Neural progenitor cell (in vitro differentiated cells): ENCODE measurements at regions not wholly inside any gene's neighbourhood (a gene's known extent, or its start where the extent isn't known, plus 50 kb on each side); places are given as distances from the start of the nearest gene placed in this dataset.

Experiments used
- DNase-seq: peaks from one replicate; pipeline ENCODE4 v3.0.0-alpha.2; 2016; ENCODE audit warnings: low spot score
- H2AFZ ChIP-seq: fragments of 200-600 bp; sonication (generic); replicated peaks from 2 replicates; pipeline ENCODE4 v1.6.1; 2016; ENCODE audit warnings: antibody characterized with exemption
- H3F3A ChIP-seq: fragments of 200-600 bp; sonication (generic); 2 replicates; pipeline ENCODE4 v1.6.1; 2016; ENCODE audit warnings: antibody characterized with exemption, low read depth
- H3K27ac ChIP-seq: fragments of 200-600 bp; sonication (generic); 2 replicates; pipeline ENCODE4 v1.5.1; 2016; ENCODE audit warnings: mild to moderate bottlenecking
- H3K27me3 ChIP-seq: fragments of 200-600 bp; sonication (generic); 2 replicates; pipeline ENCODE4 v1.6.1; 2016; ENCODE audit warnings: mild to moderate bottlenecking, moderate library complexity
- H3K36me3 ChIP-seq: fragments of 200-600 bp; sonication (generic); 2 replicates; pipeline ENCODE4 v1.5.1; 2016
- H3K4me1 ChIP-seq: fragments of 200-600 bp; sonication (generic); 2 replicates; pipeline ENCODE4 v1.6.1; 2016; ENCODE audit warnings: mixed run types
- H3K4me2 ChIP-seq: fragments of 200-600 bp; sonication (generic); 2 replicates; pipeline ENCODE4 v1.6.1; 2016
- H3K4me3 ChIP-seq: fragments of 200-600 bp; sonication (generic); 2 replicates; pipeline ENCODE4 v1.5.1; 2016
- H3K79me2 ChIP-seq: fragments of 200-600 bp; sonication (generic); 2 replicates; pipeline ENCODE4 v1.6.1; 2016; ENCODE audit warnings: low read depth
- H3K9ac ChIP-seq: fragments of 200-600 bp; sonication (generic); 2 replicates; pipeline ENCODE4 v1.6.1; 2016
- H3K9me3 ChIP-seq: fragments of 200-600 bp; sonication (generic); 2 replicates; pipeline ENCODE4 v1.5.1; 2016; ENCODE audit warnings: low read depth
- H4K20me1 ChIP-seq: fragments of 200-600 bp; sonication (generic); 2 replicates; pipeline ENCODE4 v1.6.1; 2016; ENCODE audit warnings: low read depth
- H3K27ac Mint-ChIP-seq: 3 replicates; pipeline ENCODE4 v1.8.0; 2021; ENCODE audit warnings: mixed read lengths
- H3K27me3 Mint-ChIP-seq: 2 replicates; pipeline ENCODE4 v1.8.0; 2022; ENCODE audit warnings: low read depth, mild to moderate bottlenecking, inconsistent platforms, moderate library complexity, mixed read lengths; ENCODE audit not compliant: insufficient read depth
- H3K36me3 Mint-ChIP-seq: 3 replicates; pipeline ENCODE4 v1.8.0; 2021; ENCODE audit warnings: mixed read lengths
- H3K4me1 Mint-ChIP-seq: 3 replicates; pipeline ENCODE4 v1.8.0; 2021; ENCODE audit warnings: mixed read lengths
- H3K4me3 Mint-ChIP-seq: 3 replicates; pipeline ENCODE4 v1.8.0; 2021; ENCODE audit warnings: mild to moderate bottlenecking, moderate library complexity, mixed read lengths
- H3K9me3 Mint-ChIP-seq: 3 replicates; pipeline ENCODE4 v1.8.0; 2020; ENCODE audit warnings: mixed read lengths
- EZH2 ChIP-seq: fragments of 200-600 bp; sonication (generic); IDR thresholded peaks from 2 replicates; pipeline ENCODE4 v1.6.1; 2017; ENCODE audit warnings: antibody characterized with exemption, mild to moderate bottlenecking, moderate library complexity
- EZH2phosphoT487 ChIP-seq: fragments of 200-600 bp; sonication (generic); IDR thresholded peaks from 2 replicates; pipeline ENCODE4 v1.6.1; 2017; ENCODE audit warnings: antibody characterized with exemption
- TF ChIP-seq, protein P1 (sequence below): fragments of 200-600 bp; sonication (generic); IDR thresholded peaks from 2 replicates; pipeline ENCODE4 v1.5.1; 2017; ENCODE audit warnings: antibody characterized with exemption, mild to moderate bottlenecking

- no peaks in the 10 kb centered on the region for H4K20me1 ChIP-seq
- no peak for TF ChIP-seq EZH2phosphoT487
- no peak overlapping the region for H3K4me2 ChIP-seq
- H3K27me3 ChIP-seq = no peaks in the 10 kb centered on the region
- no peak overlapping the region for H3K27ac ChIP-seq
- Mint-ChIP-seq H3K9me3 (no peaks in the 10 kb centered on the region), H3K4me1 (no peaks in the 10 kb centered on the region), H3K36me3 (no peaks in the 10 kb centered on the region), H3K27ac (no peak overlapping the region), H3K27me3 (no peaks in the 10 kb centered on the region), H3K4me3 (no peak overlapping the region)
- H3K36me3 ChIP-seq = no peaks in the 10 kb centered on the region
- H3K9me3 ChIP-seq = no peaks in the 10 kb centered on the region
- H2AFZ ChIP-seq = no peak overlapping the region
- H3F3A ChIP-seq = no peaks in the 10 kb centered on the region
- no peak overlapping the region for H3K4me3 ChIP-seq
- no peak for DNase-seq
- no peaks in the 10 kb centered on the region for H3K79me2 ChIP-seq
- no peak overlapping the region for H3K9ac ChIP-seq
- no peaks in the 10 kb centered on the region for H3K4me1 ChIP-seq
Measured at GRCh38 chr5:92527311-92528078, 1053.5 kb downstream of the NR2F1-AS1 start.

GRCh38 chr5:92525131-92525530 lies 1055.9 kb downstream of the NR2F1-AS1 start:
- Histone ChIP-seq H2AFZ (no peak overlapping the region), H3F3A (no peaks in the 10 kb centered on the region), H4K20me1 (no peaks in the 10 kb centered on the region), H3K27ac (no peak overlapping the region), H3K4me2 (no peak overlapping the region), H3K9me3 (no peaks in the 10 kb centered on the region), H3K27me3 (no peaks in the 10 kb centered on the region), H3K9ac (no peak overlapping the region), H3K4me1 (no peaks in the 10 kb centered on the region), H3K36me3 (no peaks in the 10 kb centered on the region), H3K4me3 (no peak overlapping the region), H3K79me2 (no peaks in the 10 kb centered on the region)
- no peak overlapping the region for H3K4me3 Mint-ChIP-seq
- H3K27me3 Mint-ChIP-seq = no peaks in the 10 kb centered on the region
- no peak for TF ChIP-seq EZH2phosphoT487
- TF ChIP-seq, protein P1, sequence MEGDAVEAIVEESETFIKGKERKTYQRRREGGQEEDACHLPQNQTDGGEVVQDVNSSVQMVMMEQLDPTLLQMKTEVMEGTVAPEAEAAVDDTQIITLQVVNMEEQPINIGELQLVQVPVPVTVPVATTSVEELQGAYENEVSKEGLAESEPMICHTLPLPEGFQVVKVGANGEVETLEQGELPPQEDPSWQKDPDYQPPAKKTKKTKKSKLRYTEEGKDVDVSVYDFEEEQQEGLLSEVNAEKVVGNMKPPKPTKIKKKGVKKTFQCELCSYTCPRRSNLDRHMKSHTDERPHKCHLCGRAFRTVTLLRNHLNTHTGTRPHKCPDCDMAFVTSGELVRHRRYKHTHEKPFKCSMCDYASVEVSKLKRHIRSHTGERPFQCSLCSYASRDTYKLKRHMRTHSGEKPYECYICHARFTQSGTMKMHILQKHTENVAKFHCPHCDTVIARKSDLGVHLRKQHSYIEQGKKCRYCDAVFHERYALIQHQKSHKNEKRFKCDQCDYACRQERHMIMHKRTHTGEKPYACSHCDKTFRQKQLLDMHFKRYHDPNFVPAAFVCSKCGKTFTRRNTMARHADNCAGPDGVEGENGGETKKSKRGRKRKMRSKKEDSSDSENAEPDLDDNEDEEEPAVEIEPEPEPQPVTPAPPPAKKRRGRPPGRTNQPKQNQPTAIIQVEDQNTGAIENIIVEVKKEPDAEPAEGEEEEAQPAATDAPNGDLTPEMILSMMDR = no peak
- no peak for TF ChIP-seq EZH2
- DNase-seq = no peak
- no peaks in the 10 kb centered on the region for H3K36me3 Mint-ChIP-seq
- H3K9me3 Mint-ChIP-seq = peaks cover 3% of the 10 kb centered on the region
- no peaks in the 10 kb centered on the region for H3K4me1 Mint-ChIP-seq
- H3K27ac Mint-ChIP-seq = no peak overlapping the region

- Mint-ChIP-seq H3K27me3 (peaks cover 3% of the 10 kb centered on the region), H3K9me3 (peaks cover 3% of the 10 kb centered on the region), H3K27ac (no peak overlapping the region), H3K4me1 (no peaks in the 10 kb centered on the region), H3K36me3 (no peaks in the 10 kb centered on the region), H3K4me3 (no peak overlapping the region)
- Histone ChIP-seq H3K27me3 (no peaks in the 10 kb centered on the region), H2AFZ (no peak overlapping the region), H3K9ac (no peak overlapping the region), H3K4me3 (no peak overlapping the region), H3K79me2 (no peaks in the 10 kb centered on the region), H3K36me3 (no peaks in the 10 kb centered on the region), H3F3A (no peaks in the 10 kb centered on the region), H3K9me3 (no peaks in the 10 kb centered on the region), H3K4me2 (no peak overlapping the region), H3K27ac (no peak overlapping the region), H4K20me1 (no peaks in the 10 kb centered on the region), H3K4me1 (no peaks in the 10 kb centered on the region)
- TF ChIP-seq EZH2phosphoT487 = no peak
- TF ChIP-seq, protein P1 = no peak
- TF ChIP-seq EZH2 = no peak
- DNase-seq = no peak
Measured at GRCh38 chr5:92519811-92520632, 1061.0 kb downstream of the NR2F1-AS1 start.
